ENCODE measurements at regions not wholly inside any gene's neighbourhood (a gene's known extent, or its start where the extent isn't known, plus 50 kb on each side); places are given as distances from the start of the nearest gene placed in this dataset.

DNA sequence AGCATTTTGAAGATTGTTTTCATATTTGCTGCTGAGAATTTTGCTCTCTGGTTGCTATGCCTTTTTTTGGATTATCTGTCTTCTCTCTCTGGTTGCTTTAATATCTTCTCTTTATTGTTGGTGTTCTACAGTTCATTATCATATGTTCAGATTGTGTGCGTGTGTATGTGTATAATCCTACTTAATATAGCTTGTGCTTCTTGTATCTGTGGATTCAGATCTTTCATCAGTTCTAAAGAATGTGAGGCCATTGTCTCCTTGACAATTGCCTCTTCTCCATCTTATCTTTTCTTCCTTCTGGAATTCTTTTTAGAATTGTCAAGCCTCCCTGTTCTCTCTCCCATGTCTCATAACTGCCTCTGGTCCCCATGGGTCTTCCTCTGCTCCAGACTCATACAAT lies 195.4 kb downstream of the CDC5L start:
- no peak overlapping the region for H2AFZ ChIP-seq (ENCODE audit: low read depth, low read length)
- no peaks in the 10 kb centered on the region for H3K4me1 ChIP-seq (ENCODE audit: insufficient read depth, low read length)
- H3K9me3 ChIP-seq (ENCODE audit: insufficient read depth, low read length, severe bottlenecking): no peaks in the 10 kb centered on the region
- ATAC-seq (ENCODE audit: insufficient read depth, low read depth) (no peak), DNase-seq (no peak)
- H3K4me3 ChIP-seq (ENCODE audit: low read depth in 1 of 2, low read length in 2 of 2): no peak overlapping the region
- TF ChIP-seq CTCF (IDR thresholded peaks at IDR 0.05; ENCODE audit: borderline replicate concordance, extremely low read depth, low read length, poor library complexity, severe bottlenecking): no peak
- TF ChIP-seq EZH2 (IDR thresholded peaks at IDR 0.05; ENCODE audit: borderline replicate concordance, low read depth, low read length, severe bottlenecking): no peak
- no peaks in the 10 kb centered on the region for H3K79me2 ChIP-seq (ENCODE audit: insufficient read depth, low read length)
- H3K36me3 ChIP-seq (ENCODE audit: insufficient read depth, low read length): no peaks in the 10 kb centered on the region
- peaks cover 3% of the 10 kb centered on the region for H3K27me3 ChIP-seq (ENCODE audit: insufficient read depth, low read length, poor library complexity)
- H4K20me1 ChIP-seq (ENCODE audit: insufficient read depth, low read length): no peaks in the 10 kb centered on the region
- no peak overlapping the region for H3K9ac ChIP-seq (ENCODE audit: low read depth, low read length)
- H3K27ac ChIP-seq (ENCODE audit: low read length): no peak overlapping the region
- H3K4me2 ChIP-seq (ENCODE audit: insufficient read depth, low read length): no peak overlapping the region

DNA sequence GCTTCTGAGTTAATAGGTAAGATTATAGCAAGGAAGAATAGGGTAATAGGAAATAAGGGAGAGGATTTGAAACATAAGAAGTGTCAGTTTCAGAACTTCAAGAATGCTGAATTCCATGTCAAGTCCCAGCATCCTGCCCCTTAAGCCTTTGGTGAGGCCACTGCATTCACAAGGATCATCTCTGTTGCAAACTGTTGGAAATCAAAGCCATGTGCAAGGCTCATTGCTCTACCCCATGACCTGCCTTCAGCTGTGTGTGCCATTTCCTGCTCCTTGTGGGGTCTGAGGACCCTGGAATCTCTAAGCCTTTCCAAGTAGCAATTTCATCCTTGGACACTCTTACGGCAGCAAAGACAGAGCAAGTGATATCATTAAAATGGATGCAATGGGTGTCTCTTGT lies 203.0 kb downstream of the CDC5L start:
- H3K4me3 ChIP-seq (ENCODE audit: low read depth in 1 of 2, low read length in 2 of 2): no peak overlapping the region
- TF ChIP-seq CTCF (IDR thresholded peaks at IDR 0.05; ENCODE audit: borderline replicate concordance, extremely low read depth, low read length, poor library complexity, severe bottlenecking): no peak
- no peak for TF ChIP-seq EZH2 (IDR thresholded peaks at IDR 0.05; ENCODE audit: borderline replicate concordance, low read depth, low read length, severe bottlenecking)
- H3K36me3 ChIP-seq (ENCODE audit: insufficient read depth, low read length): no peaks in the 10 kb centered on the region
- H3K9me3 ChIP-seq (ENCODE audit: insufficient read depth, low read length, severe bottlenecking): no peaks in the 10 kb centered on the region
- H3K4me2 ChIP-seq (ENCODE audit: insufficient read depth, low read length): no peak overlapping the region
- H2AFZ ChIP-seq (ENCODE audit: low read depth, low read length): no peak overlapping the region
- DNase-seq: no peak
- H4K20me1 ChIP-seq (ENCODE audit: insufficient read depth, low read length): no peaks in the 10 kb centered on the region
- H3K4me1 ChIP-seq (ENCODE audit: insufficient read depth, low read length): peaks cover 3% of the 10 kb centered on the region; the same call in 1 of the 2 replicates
- no peak overlapping the region for H3K9ac ChIP-seq (ENCODE audit: low read depth, low read length)
- H3K27ac ChIP-seq (ENCODE audit: low read length): no peak overlapping the region
- no peaks in the 10 kb centered on the region for H3K27me3 ChIP-seq (ENCODE audit: insufficient read depth, low read length, poor library complexity)
- no peaks in the 10 kb centered on the region for H3K79me2 ChIP-seq (ENCODE audit: insufficient read depth, low read length)
- no peak for ATAC-seq (ENCODE audit: insufficient read depth, low read depth)

DNA sequence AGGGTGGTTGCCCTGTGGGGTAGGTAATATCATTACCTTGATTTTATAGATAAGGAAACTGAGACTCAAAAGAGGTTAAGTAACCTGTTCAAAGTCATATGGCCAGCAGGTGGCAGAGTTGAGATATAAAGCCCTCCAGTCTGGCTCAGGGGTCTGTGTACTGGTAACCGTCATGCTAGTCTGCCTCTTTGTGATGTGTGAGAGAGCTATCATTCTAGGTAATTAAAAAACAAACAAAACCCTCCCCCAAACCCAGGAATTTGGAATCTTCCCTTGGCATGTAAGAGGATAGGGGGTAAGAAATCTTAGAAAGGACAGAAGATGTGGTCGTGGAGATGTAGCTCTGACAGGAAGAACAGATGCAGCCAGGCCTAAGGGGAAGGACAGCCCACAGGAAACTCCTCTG lies 206.0 kb downstream of the CDC5L start:
- no peaks in the 10 kb centered on the region for H3K36me3 ChIP-seq (ENCODE audit: insufficient read depth, low read length)
- TF ChIP-seq EZH2 (IDR thresholded peaks at IDR 0.05; ENCODE audit: borderline replicate concordance, low read depth, low read length, severe bottlenecking): no peak
- TF ChIP-seq CTCF (IDR thresholded peaks at IDR 0.05; ENCODE audit: borderline replicate concordance, extremely low read depth, low read length, poor library complexity, severe bottlenecking): peak; percentile 81
- H3K27ac ChIP-seq (ENCODE audit: low read length): no peak overlapping the region
- no peak overlapping the region for H3K9ac ChIP-seq (ENCODE audit: low read depth, low read length)
- H2AFZ ChIP-seq (ENCODE audit: low read depth, low read length): no peak overlapping the region
- H3K4me3 ChIP-seq (ENCODE audit: low read depth in 1 of 2, low read length in 2 of 2): no peak overlapping the region
- ATAC-seq (ENCODE audit: insufficient read depth, low read depth) (peak; percentile 98), DNase-seq (peak; percentile 75)
- no peaks in the 10 kb centered on the region for H3K27me3 ChIP-seq (ENCODE audit: insufficient read depth, low read length, poor library complexity)
- peaks cover 3% of the 10 kb centered on the region; the same call in 1 of the 2 replicates for H3K4me1 ChIP-seq (ENCODE audit: insufficient read depth, low read length)
- H4K20me1 ChIP-seq (ENCODE audit: insufficient read depth, low read length): no peaks in the 10 kb centered on the region
- no peak overlapping the region for H3K4me2 ChIP-seq (ENCODE audit: insufficient read depth, low read length)
- no peaks in the 10 kb centered on the region for H3K9me3 ChIP-seq (ENCODE audit: insufficient read depth, low read length, severe bottlenecking)
- H3K79me2 ChIP-seq (ENCODE audit: insufficient read depth, low read length): no peaks in the 10 kb centered on the region

DNA sequence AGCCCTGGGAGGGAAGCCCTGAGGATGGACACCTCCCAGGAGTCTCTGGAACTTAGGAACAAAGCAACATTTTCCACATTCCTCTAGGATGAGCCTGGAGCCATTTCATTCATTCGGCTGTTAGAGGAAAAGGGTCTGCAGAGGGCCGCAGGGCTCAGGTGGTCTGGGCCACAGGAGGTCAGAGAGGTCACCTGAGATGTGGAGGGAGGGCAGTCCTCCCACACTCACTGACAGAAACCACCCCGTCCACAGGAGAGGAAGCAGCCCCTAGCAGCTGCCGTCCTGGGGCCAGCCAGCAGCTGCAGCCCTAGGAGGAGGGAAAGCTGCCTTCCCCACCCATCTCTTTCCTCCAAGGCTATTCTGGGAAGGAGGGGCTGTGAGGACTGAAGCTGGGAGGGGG lies 207.0 kb downstream of the CDC5L start:
- Histone ChIP-seq H3K9me3 (ENCODE audit: insufficient read depth, low read length, severe bottlenecking) (no peaks in the 10 kb centered on the region), H3K79me2 (ENCODE audit: insufficient read depth, low read length) (no peaks in the 10 kb centered on the region), H3K36me3 (ENCODE audit: insufficient read depth, low read length) (no peaks in the 10 kb centered on the region), H3K9ac (ENCODE audit: low read depth, low read length) (no peak overlapping the region), H2AFZ (ENCODE audit: low read depth, low read length) (no peak overlapping the region), H3K4me3 (ENCODE audit: low read depth in 1 of 2, low read length in 2 of 2) (no peak overlapping the region), H4K20me1 (ENCODE audit: insufficient read depth, low read length) (no peaks in the 10 kb centered on the region), H3K4me1 (ENCODE audit: insufficient read depth, low read length) (peaks cover 3% of the 10 kb centered on the region; the same call in 1 of the 2 replicates), H3K27ac (ENCODE audit: low read length) (no peak overlapping the region), H3K4me2 (ENCODE audit: insufficient read depth, low read length) (no peak overlapping the region), H3K27me3 (ENCODE audit: insufficient read depth, low read length, poor library complexity) (no peaks in the 10 kb centered on the region)
- TF ChIP-seq EZH2 (IDR thresholded peaks at IDR 0.05; ENCODE audit: borderline replicate concordance, low read depth, low read length, severe bottlenecking) (no peak), CTCF (IDR thresholded peaks at IDR 0.05; ENCODE audit: borderline replicate concordance, extremely low read depth, low read length, poor library complexity, severe bottlenecking) (no peak)
- ATAC-seq (ENCODE audit: insufficient read depth, low read depth): no peak
- no peak for DNase-seq
